C4-2B (cell line): ENCODE measurements at regions not wholly inside any gene's neighbourhood (a gene's known extent, or its start where the extent isn't known, plus 50 kb on each side); places are given as distances from the start of the nearest gene placed in this dataset.

Experiments
- ZFX ChIP-seq: fragments of 450-650 bp; IDR thresholded peaks from 2 replicates; pipeline ENCODE4 v1.6.1; 2017
- TF ChIP-seq, protein P1 (sequence below): fragments of 450-650 bp; conservative IDR thresholded peaks from 2 replicates; pipeline ENCODE4 v1.5.1; 2017; ENCODE audit warnings: mild to moderate bottlenecking

DNA sequence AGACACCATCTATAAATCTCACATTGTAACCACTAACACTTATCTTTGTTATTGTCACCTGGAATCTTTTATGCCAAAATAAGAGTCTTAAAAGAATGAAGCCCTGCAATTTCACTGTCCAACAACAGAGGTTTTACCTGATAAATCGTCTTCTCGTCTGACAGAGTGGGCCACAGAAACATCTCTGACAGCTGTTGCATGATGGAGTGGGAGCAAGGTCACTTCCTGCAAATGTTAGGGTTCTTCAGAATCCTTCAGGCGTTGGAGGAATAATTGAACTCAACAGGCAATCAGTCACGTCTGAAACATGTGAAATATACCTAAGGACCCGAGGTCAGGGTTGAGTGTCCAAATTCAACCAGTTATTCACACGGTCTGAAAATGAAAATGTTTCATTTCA is 353.6 kb downstream of the TRIML1 start:
- TF ChIP-seq, protein P1, sequence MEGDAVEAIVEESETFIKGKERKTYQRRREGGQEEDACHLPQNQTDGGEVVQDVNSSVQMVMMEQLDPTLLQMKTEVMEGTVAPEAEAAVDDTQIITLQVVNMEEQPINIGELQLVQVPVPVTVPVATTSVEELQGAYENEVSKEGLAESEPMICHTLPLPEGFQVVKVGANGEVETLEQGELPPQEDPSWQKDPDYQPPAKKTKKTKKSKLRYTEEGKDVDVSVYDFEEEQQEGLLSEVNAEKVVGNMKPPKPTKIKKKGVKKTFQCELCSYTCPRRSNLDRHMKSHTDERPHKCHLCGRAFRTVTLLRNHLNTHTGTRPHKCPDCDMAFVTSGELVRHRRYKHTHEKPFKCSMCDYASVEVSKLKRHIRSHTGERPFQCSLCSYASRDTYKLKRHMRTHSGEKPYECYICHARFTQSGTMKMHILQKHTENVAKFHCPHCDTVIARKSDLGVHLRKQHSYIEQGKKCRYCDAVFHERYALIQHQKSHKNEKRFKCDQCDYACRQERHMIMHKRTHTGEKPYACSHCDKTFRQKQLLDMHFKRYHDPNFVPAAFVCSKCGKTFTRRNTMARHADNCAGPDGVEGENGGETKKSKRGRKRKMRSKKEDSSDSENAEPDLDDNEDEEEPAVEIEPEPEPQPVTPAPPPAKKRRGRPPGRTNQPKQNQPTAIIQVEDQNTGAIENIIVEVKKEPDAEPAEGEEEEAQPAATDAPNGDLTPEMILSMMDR, result no peak
- no peak for TF ChIP-seq ZFX
